ENCODE measurements at regions not wholly inside any gene's neighbourhood (a gene's known extent, or its start where the extent isn't known, plus 50 kb on each side); places are given as distances from the start of the nearest gene placed in this dataset.

DNA sequence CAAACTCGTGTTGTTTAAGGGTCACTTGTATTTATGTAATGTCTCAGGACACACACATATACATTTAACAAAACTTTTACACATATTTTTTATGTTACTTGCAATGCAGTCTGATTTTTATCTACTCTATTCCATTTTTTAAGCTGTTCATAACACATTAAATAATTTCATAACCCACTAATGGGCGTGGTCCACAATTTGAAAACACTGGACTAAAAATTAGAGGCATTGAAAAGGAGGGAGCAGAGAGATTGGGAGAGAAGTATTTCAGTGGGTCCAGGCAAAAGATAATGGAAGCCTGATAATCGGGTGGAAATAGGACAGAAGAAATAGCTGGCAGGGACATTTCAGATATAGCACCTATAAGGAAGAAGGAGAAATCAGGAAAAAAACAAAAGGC, 597.3 kb upstream of the CLINT1 start:
- TF ChIP-seq, protein P1, sequence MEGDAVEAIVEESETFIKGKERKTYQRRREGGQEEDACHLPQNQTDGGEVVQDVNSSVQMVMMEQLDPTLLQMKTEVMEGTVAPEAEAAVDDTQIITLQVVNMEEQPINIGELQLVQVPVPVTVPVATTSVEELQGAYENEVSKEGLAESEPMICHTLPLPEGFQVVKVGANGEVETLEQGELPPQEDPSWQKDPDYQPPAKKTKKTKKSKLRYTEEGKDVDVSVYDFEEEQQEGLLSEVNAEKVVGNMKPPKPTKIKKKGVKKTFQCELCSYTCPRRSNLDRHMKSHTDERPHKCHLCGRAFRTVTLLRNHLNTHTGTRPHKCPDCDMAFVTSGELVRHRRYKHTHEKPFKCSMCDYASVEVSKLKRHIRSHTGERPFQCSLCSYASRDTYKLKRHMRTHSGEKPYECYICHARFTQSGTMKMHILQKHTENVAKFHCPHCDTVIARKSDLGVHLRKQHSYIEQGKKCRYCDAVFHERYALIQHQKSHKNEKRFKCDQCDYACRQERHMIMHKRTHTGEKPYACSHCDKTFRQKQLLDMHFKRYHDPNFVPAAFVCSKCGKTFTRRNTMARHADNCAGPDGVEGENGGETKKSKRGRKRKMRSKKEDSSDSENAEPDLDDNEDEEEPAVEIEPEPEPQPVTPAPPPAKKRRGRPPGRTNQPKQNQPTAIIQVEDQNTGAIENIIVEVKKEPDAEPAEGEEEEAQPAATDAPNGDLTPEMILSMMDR (IDR thresholded peaks at IDR 0.05; ENCODE audit: low read length) = no peak
- TF ChIP-seq EZH2 (optimal IDR thresholded peaks at IDR 0.05; ENCODE audit: low read depth, low read length) = no peak

All from MM.1S (cell line).